ENCODE measurements at regions not wholly inside any gene's neighbourhood (a gene's known extent, or its start where the extent isn't known, plus 50 kb on each side); places are given as distances from the start of the nearest gene placed in this dataset.
A peak's percentile ranks its signal among the peaks of the same experiment; 100 is the strongest.

DNA sequence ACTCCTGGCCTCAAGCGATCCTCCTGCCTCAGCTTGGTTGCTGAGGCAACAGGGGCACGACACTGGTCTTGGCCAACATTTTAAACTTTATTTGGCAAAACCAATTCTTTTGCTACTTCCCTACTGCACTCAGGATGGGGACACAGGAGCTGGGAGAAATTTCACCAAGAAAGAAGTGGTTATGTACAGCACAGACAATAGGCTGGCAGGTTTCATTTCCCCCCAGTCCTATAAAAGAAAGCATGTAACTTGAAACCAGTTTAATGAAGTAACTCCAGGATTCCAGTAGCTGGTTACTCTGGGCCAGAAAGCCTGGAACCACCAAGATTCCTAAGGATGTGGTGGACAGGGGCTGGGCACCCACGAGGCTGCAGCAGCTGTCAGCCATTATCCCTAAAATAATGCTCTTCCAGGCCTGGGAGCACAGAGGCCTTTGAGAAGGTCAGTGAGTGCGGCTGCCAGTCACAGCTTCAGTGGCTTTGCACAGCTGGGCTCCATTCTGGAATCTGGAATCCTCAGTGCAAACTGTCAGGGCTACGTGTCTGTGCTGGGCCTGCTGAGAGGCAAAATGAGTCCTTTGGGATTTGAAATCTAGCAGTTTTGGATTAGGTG is 142.3 kb upstream of the ITGA6 start:
- H3K4me2 ChIP-seq (ENCODE audit: unreplicated experiment), result peak overlapping the region; percentile 31
- no peaks in the 10 kb centered on the region for H3K9me2 ChIP-seq (ENCODE audit: insufficient read depth)
- peaks cover 37% of the 10 kb centered on the region for H3K4me1 ChIP-seq (ENCODE audit: insufficient read depth)
- peaks cover 33% of the 10 kb centered on the region for H3F3A ChIP-seq (ENCODE audit: insufficient read depth)
- no peaks in the 10 kb centered on the region for H3K79me2 ChIP-seq (ENCODE audit: insufficient read depth)
- no peak overlapping the region for H3K4me3 ChIP-seq
- no peaks in the 10 kb centered on the region for H4K20me1 ChIP-seq (ENCODE audit: insufficient read depth)
- H3K9me3 ChIP-seq (ENCODE audit: low read depth), result no peaks in the 10 kb centered on the region
- no peaks in the 10 kb centered on the region for H3K36me3 ChIP-seq (ENCODE audit: low read depth)
- DNase-seq, result peak; percentile 77
- H3K9ac ChIP-seq, result no peak overlapping the region
- in situ Hi-C loops (cut with MboI), result no loop called here
- peak overlapping the region; percentile 39 for H3K27ac ChIP-seq
- H3K27me3 ChIP-seq (replicated peaks; ENCODE audit: insufficient read depth), result no peaks in the 10 kb centered on the region
- WGBS, 2 experiments (ENCODE audit: low coverage in 1 of 2, low lambda C conversion rate in 2 of 2, missing lambda C conversion rate in 2 of 2), result 14 to 16% methylated on average over 5 of the region's 5 CpGs
- TF ChIP-seq EZH2phosphoT487 (IDR thresholded peaks at IDR 0.05; ENCODE audit: insufficient read depth, low read depth), result no peak
- no peak for TF ChIP-seq EZH2 (IDR thresholded peaks at IDR 0.05; ENCODE audit: insufficient read depth, poor library complexity, severe bottlenecking)
- H2AFZ ChIP-seq, result peak overlapping the region; percentile 66

- H3K27me3 ChIP-seq (replicated peaks; ENCODE audit: insufficient read depth), result no peaks in the 10 kb centered on the region
- peaks cover 37% of the 10 kb centered on the region for H3K4me1 ChIP-seq (ENCODE audit: insufficient read depth)
- WGBS, 2 experiments (ENCODE audit: low coverage in 1 of 2, low lambda C conversion rate in 2 of 2, missing lambda C conversion rate in 2 of 2), result 86 to 90% methylated on average over 9 of the region's 9 CpGs
- TF ChIP-seq EZH2 (IDR thresholded peaks at IDR 0.05; ENCODE audit: insufficient read depth, poor library complexity, severe bottlenecking) (no peak), EZH2phosphoT487 (IDR thresholded peaks at IDR 0.05; ENCODE audit: insufficient read depth, low read depth) (no peak)
- H2AFZ ChIP-seq, result peak overlapping the region; percentile 66
- H3K9me3 ChIP-seq (ENCODE audit: low read depth), result no peaks in the 10 kb centered on the region
- no peaks in the 10 kb centered on the region for H3K36me3 ChIP-seq (ENCODE audit: low read depth)
- no peak for DNase-seq
- no peak overlapping the region for H3K9ac ChIP-seq
- H3K4me3 ChIP-seq, result no peak overlapping the region
- peak overlapping the region; percentile 31 for H3K4me2 ChIP-seq (ENCODE audit: unreplicated experiment)
- in situ Hi-C loops (cut with MboI), result no loop called here
- H3F3A ChIP-seq (ENCODE audit: insufficient read depth), result peaks cover 33% of the 10 kb centered on the region
- no peaks in the 10 kb centered on the region for H4K20me1 ChIP-seq (ENCODE audit: insufficient read depth)
- peak overlapping the region; percentile 39 for H3K27ac ChIP-seq
- no peaks in the 10 kb centered on the region for H3K79me2 ChIP-seq (ENCODE audit: insufficient read depth)
- no peaks in the 10 kb centered on the region for H3K9me2 ChIP-seq (ENCODE audit: insufficient read depth)
Measured at GRCh38 chr2:172285760-172286159, 141.6 kb upstream of the ITGA6 start.

- no peak overlapping the region for H3K9ac ChIP-seq
Measured at GRCh38 chr2:172287190-172287589, 140.2 kb upstream of the ITGA6 start.

GRCh38 chr2:172287605-172288315 is 139.6 kb upstream of the ITGA6 start:
- H3K27ac ChIP-seq, result no peak overlapping the region
- H3K9me3 ChIP-seq (ENCODE audit: low read depth), result no peaks in the 10 kb centered on the region
- H3K4me2 ChIP-seq (ENCODE audit: unreplicated experiment), result no peak overlapping the region
- H3K27me3 ChIP-seq (replicated peaks; ENCODE audit: insufficient read depth), result no peaks in the 10 kb centered on the region
- no peaks in the 10 kb centered on the region for H3K36me3 ChIP-seq (ENCODE audit: low read depth)
- H4K20me1 ChIP-seq (ENCODE audit: insufficient read depth), result no peaks in the 10 kb centered on the region
- H3F3A ChIP-seq (ENCODE audit: insufficient read depth), result peaks cover 29% of the 10 kb centered on the region
- H2AFZ ChIP-seq, result no peak overlapping the region
- H3K4me1 ChIP-seq (ENCODE audit: insufficient read depth), result peaks cover 23% of the 10 kb centered on the region
- H3K9me2 ChIP-seq (ENCODE audit: insufficient read depth), result no peaks in the 10 kb centered on the region
- TF ChIP-seq EZH2phosphoT487 (IDR thresholded peaks at IDR 0.05; ENCODE audit: insufficient read depth, low read depth) (no peak), EZH2 (IDR thresholded peaks at IDR 0.05; ENCODE audit: insufficient read depth, poor library complexity, severe bottlenecking) (no peak)
- no peak overlapping the region for H3K9ac ChIP-seq
- no peak overlapping the region for H3K4me3 ChIP-seq
- no peaks in the 10 kb centered on the region for H3K79me2 ChIP-seq (ENCODE audit: insufficient read depth)
- in situ Hi-C loops (cut with MboI), result no loop called here
- WGBS, 2 experiments (ENCODE audit: low coverage in 1 of 2, low lambda C conversion rate in 2 of 2, missing lambda C conversion rate in 2 of 2), result 93 to 96% methylated on average over 6 of the region's 6 CpGs
- no peak for DNase-seq

More at GRCh38 chr2:172287190-172287589, 140.2 kb upstream of the ITGA6 start:
- Histone ChIP-seq H3K79me2 (ENCODE audit: insufficient read depth) (no peaks in the 10 kb centered on the region), H2AFZ (no peak overlapping the region), H3K36me3 (ENCODE audit: low read depth) (no peaks in the 10 kb centered on the region), H3K27me3 (replicated peaks; ENCODE audit: insufficient read depth) (no peaks in the 10 kb centered on the region), H3K4me1 (ENCODE audit: insufficient read depth) (peaks cover 29% of the 10 kb centered on the region), H3F3A (ENCODE audit: insufficient read depth) (peaks cover 33% of the 10 kb centered on the region), H4K20me1 (ENCODE audit: insufficient read depth) (no peaks in the 10 kb centered on the region), H3K4me2 (ENCODE audit: unreplicated experiment) (no peak overlapping the region), H3K27ac (no peak overlapping the region), H3K9me3 (ENCODE audit: low read depth) (no peaks in the 10 kb centered on the region), H3K4me3 (no peak overlapping the region), H3K9me2 (ENCODE audit: insufficient read depth) (no peaks in the 10 kb centered on the region)
- no peak for DNase-seq
- TF ChIP-seq EZH2 (IDR thresholded peaks at IDR 0.05; ENCODE audit: insufficient read depth, poor library complexity, severe bottlenecking), result no peak
- in situ Hi-C loops (cut with MboI), result no loop called here

Measured in GM23248 (cell line).